Keratinocyte (primary cell): ENCODE measurements at regions not wholly inside any gene's neighbourhood (a gene's known extent, or its start where the extent isn't known, plus 50 kb on each side); places are given as distances from the start of the nearest gene placed in this dataset.

Experiments used
- DNase-seq: peaks from one replicate; pipeline ENCODE4 v3.0.0-alpha.2; 2011; ENCODE audit warnings: low read depth, missing footprints, low spot score
- FAIRE-seq: peaks from 2 replicates; lab custom pipeline; 2011; peaks lifted over from hg19 to GRCh38; lab: Jason Lieb, UNC
- H2AFZ ChIP-seq: 2 replicates; pipeline ENCODE4 v1.6.0; 2012; ENCODE audit warnings: low read length, control low read depth, inconsistent platforms; ENCODE audit not compliant: control insufficient read depth
- H3K27ac ChIP-seq: 2 replicates; pipeline ENCODE4 v1.5.1; 2011; ENCODE audit warnings: low read length; ENCODE audit not compliant: control insufficient read depth, insufficient read depth
- H3K27me3 ChIP-seq: 3 replicates; pipeline ENCODE4 v1.6.0; 2011; ENCODE audit warnings: low read length; ENCODE audit not compliant: control insufficient read depth, insufficient read depth; ENCODE audit errors: extremely low read depth
- H3K36me3 ChIP-seq, 2 experiments: 2 replicates in 1 of 2; 3 replicates in 1 of 2; pipeline ENCODE4 v1.5.1; 2011; ENCODE audit warnings: low read length in 2 of 2, mild to moderate bottlenecking in 1 of 2; ENCODE audit not compliant: control insufficient read depth in 2 of 2, insufficient read depth in 2 of 2; ENCODE audit errors: extremely low read depth in 1 of 2
- H3K4me1 ChIP-seq: 3 replicates; pipeline ENCODE4 v1.5.1; 2011; ENCODE audit warnings: low read length; ENCODE audit not compliant: control insufficient read depth, insufficient read depth; ENCODE audit errors: extremely low read depth
- H3K4me2 ChIP-seq: 3 replicates; pipeline ENCODE4 v1.6.0; 2011; ENCODE audit warnings: low read depth, low read length; ENCODE audit not compliant: control insufficient read depth, insufficient read depth; ENCODE audit errors: extremely low read depth
- H3K4me3 ChIP-seq, 3 experiments: fragments of 200-600 bp in 1 of 3; sonication (generic) in 1 of 3; 2 replicates in 2 of 3; 3 replicates in 1 of 3; pipeline ENCODE4 v1.5.1; 2011 to 2016; ENCODE audit warnings: low read length in 3 of 3, mild to moderate bottlenecking in 3 of 3, control low read depth in 2 of 3, inconsistent platforms in 1 of 3, low read depth in 1 of 3, mixed read lengths in 1 of 3, mixed run types in 1 of 3, moderate library complexity in 1 of 3; ENCODE audit not compliant: control insufficient read depth in 2 of 3, insufficient read depth in 2 of 3; ENCODE audit errors: extremely low read depth in 1 of 3
- H3K79me2 ChIP-seq: 2 replicates; pipeline ENCODE4 v1.6.0; 2012; ENCODE audit warnings: low read length; ENCODE audit not compliant: control insufficient read depth, insufficient read depth
- H3K9ac ChIP-seq: 3 replicates; pipeline ENCODE4 v1.6.0; 2011; ENCODE audit warnings: low read length; ENCODE audit not compliant: control insufficient read depth, insufficient read depth; ENCODE audit errors: extremely low read depth
- H3K9me1 ChIP-seq: 3 replicates; pipeline ENCODE4 v1.6.0; 2011; ENCODE audit warnings: low read length; ENCODE audit not compliant: control insufficient read depth, insufficient read depth; ENCODE audit errors: extremely low read depth
- H3K9me3 ChIP-seq: 2 replicates; pipeline ENCODE4 v1.5.1; 2012; ENCODE audit warnings: low read depth, low read length; ENCODE audit not compliant: control insufficient read depth
- H4K20me1 ChIP-seq: 3 replicates; pipeline ENCODE4 v1.6.0; 2011; ENCODE audit warnings: low read length; ENCODE audit not compliant: control insufficient read depth, insufficient read depth; ENCODE audit errors: extremely low read depth
- CTCF ChIP-seq, 3 experiments: IDR thresholded peaks in 1 of 3; conservative IDR thresholded peaks in 1 of 3; optimal IDR thresholded peaks in 1 of 3; 2 replicates in 2 of 3; 3 replicates in 1 of 3; pipeline versions ENCODE3 to v1.5.1; 2011; ENCODE audit warnings: low read length in 3 of 3, mild to moderate bottlenecking in 3 of 3, moderate library complexity in 2 of 3, control low read depth in 1 of 3, inconsistent platforms in 1 of 3; ENCODE audit not compliant: insufficient read depth in 2 of 3; ENCODE audit errors: extremely low read depth in 1 of 3
- EZH2 ChIP-seq: IDR thresholded peaks from one replicate; pipeline ENCODE4 v1.6.1; 2012; ENCODE audit warnings: inconsistent platforms, mild to moderate bottlenecking, low read length, moderate library complexity
- dilution Hi-C: fragments of 300-500 bp; cut with MboI; formaldehyde crosslinking; loops from one replicate; pipeline ENCODE4 v1.7.0; 2020; ENCODE audit warnings: low sequenced_read_pairs; ENCODE audit not compliant: extremely low pct_ligation_motif_present

DNA sequence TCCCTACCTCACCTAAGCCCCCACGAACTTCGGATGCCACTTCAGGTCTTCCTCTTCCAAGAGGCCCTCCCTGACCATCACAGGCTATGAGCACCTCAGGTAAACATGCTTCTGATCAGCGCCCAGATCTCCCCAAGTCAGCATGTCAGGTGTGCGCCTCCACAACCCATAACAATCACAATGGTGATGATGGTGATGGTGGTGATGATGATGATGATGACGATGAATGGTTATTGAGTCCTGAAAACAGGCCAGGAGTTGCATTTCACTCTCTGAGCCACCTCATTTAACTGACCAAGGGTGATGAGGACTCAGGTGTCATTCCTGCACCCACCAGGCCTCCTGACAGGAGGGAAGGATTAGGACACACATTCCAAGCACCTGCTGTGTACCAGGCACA is 426.6 kb upstream of the SULF2 start:
- H3K9me3 ChIP-seq, result no peaks in the 10 kb centered on the region
- H3K79me2 ChIP-seq, result no peaks in the 10 kb centered on the region
- H3K9me1 ChIP-seq, result no peaks in the 10 kb centered on the region
- H2AFZ ChIP-seq, result no peak overlapping the region
- dilution Hi-C loops, result no loop called here
- FAIRE-seq (no peak), DNase-seq (no peak)
- H3K9ac ChIP-seq, result no peak overlapping the region
- peaks cover 12% of the 10 kb centered on the region for H3K27me3 ChIP-seq
- H3K4me3 ChIP-seq, result no peak overlapping the region
- no peak overlapping the region for H3K4me2 ChIP-seq
- no peaks in the 10 kb centered on the region for H4K20me1 ChIP-seq
- no peaks in the 10 kb centered on the region for H3K4me1 ChIP-seq
- no peak overlapping the region for H3K27ac ChIP-seq
- H3K36me3 ChIP-seq, result no peaks in the 10 kb centered on the region
- TF ChIP-seq EZH2, result no peak
- no peak for TF ChIP-seq CTCF (optimal IDR thresholded peaks at IDR 0.05 in 1 of 3, IDR thresholded peaks at IDR 0.05 in 1 of 3, conservative IDR thresholded peaks at IDR 0.05 in 1 of 3; ENCODE audit: extremely low read depth in 1 of 3, insufficient read depth in 2 of 3, low read length in 3 of 3)

DNA sequence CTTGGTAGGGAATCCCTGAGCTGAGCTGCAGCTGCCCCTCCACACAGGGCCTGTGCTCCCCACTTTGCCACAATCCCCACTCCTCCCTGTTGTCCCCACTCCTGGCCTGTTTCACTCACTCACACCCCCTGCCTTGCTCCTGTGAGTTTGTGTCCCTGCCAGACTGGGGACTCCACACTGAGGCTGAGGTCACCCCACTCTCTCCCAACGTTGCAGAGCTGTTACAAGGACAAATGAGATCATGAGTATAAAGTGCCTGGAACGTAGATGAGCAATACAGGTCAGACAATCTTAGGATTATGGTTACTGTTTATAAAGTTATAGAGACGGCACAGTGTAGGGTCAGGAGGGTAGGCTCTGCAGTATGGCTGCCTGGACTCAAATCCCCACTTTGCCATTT is 426.0 kb upstream of the SULF2 start:
- no peaks in the 10 kb centered on the region for H3K9me3 ChIP-seq
- no peaks in the 10 kb centered on the region for H3K79me2 ChIP-seq
- no peak overlapping the region for H3K4me2 ChIP-seq
- DNase-seq (no peak), FAIRE-seq (no peak)
- H3K9me1 ChIP-seq, result no peaks in the 10 kb centered on the region
- H3K27me3 ChIP-seq, result peaks cover 12% of the 10 kb centered on the region
- no peaks in the 10 kb centered on the region for H4K20me1 ChIP-seq
- no peak overlapping the region for H3K9ac ChIP-seq
- no peaks in the 10 kb centered on the region for H3K36me3 ChIP-seq
- TF ChIP-seq CTCF (optimal IDR thresholded peaks at IDR 0.05 in 1 of 3, IDR thresholded peaks at IDR 0.05 in 1 of 3, conservative IDR thresholded peaks at IDR 0.05 in 1 of 3; ENCODE audit: extremely low read depth in 1 of 3, insufficient read depth in 2 of 3, low read length in 3 of 3) (no peak), EZH2 (no peak)
- H3K4me3 ChIP-seq, result no peak overlapping the region
- no peak overlapping the region for H2AFZ ChIP-seq
- H3K27ac ChIP-seq, result no peak overlapping the region
- dilution Hi-C loops, result no loop called here
- no peaks in the 10 kb centered on the region for H3K4me1 ChIP-seq
